PC-3 (cell line): ENCODE measurements at regions not wholly inside any gene's neighbourhood (a gene's known extent, or its start where the extent isn't known, plus 50 kb on each side); places are given as distances from the start of the nearest gene placed in this dataset.

ENCODE experiments used
- EZH2 ChIP-seq: fragments of 300-600 bp; sonication (generic); IDR thresholded peaks from one replicate; pipeline ENCODE4 v1.6.1; 2017; ENCODE audit warnings: antibody characterized with exemption, mild to moderate bottlenecking, low read length; ENCODE audit not compliant: unreplicated experiment
- TF ChIP-seq, protein P1 (sequence below): fragments of 300-600 bp; sonication (generic); conservative IDR thresholded peaks from 2 replicates; pipeline ENCODE4 v1.5.1; 2017; ENCODE audit warnings: antibody characterized with exemption, low read depth, mild to moderate bottlenecking, low read length

DNA sequence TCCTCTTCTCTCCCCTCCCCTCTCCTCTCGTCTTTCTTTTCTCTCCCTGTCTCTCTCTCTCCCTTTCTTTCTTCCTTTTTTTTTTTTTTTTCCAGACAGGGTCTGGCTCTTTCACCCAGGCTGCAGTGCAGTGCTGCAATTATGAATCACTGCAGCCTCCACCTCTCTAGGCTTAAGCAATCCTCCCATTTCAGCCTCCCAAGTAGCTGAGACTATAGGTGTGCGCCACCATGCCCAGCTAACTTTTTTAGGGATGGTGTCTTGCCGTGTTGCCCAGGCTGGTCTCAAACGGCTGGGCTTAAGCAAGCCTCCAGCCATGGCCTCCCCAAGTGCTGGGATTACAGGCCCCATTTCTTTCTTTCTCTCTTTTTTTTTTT, 59.9 kb upstream of the NCOA3 start:
- TF ChIP-seq, protein P1, sequence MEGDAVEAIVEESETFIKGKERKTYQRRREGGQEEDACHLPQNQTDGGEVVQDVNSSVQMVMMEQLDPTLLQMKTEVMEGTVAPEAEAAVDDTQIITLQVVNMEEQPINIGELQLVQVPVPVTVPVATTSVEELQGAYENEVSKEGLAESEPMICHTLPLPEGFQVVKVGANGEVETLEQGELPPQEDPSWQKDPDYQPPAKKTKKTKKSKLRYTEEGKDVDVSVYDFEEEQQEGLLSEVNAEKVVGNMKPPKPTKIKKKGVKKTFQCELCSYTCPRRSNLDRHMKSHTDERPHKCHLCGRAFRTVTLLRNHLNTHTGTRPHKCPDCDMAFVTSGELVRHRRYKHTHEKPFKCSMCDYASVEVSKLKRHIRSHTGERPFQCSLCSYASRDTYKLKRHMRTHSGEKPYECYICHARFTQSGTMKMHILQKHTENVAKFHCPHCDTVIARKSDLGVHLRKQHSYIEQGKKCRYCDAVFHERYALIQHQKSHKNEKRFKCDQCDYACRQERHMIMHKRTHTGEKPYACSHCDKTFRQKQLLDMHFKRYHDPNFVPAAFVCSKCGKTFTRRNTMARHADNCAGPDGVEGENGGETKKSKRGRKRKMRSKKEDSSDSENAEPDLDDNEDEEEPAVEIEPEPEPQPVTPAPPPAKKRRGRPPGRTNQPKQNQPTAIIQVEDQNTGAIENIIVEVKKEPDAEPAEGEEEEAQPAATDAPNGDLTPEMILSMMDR: no peak
- TF ChIP-seq EZH2: no peak
